Calu3 (cell line): ENCODE measurements at regions not wholly inside any gene's neighbourhood (a gene's known extent, or its start where the extent isn't known, plus 50 kb on each side); places are given as distances from the start of the nearest gene placed in this dataset.

Experiments
- BruUV-seq: library from RNA; stranded (reverse); fragments of 400-500 nt; replicated peaks from 2 replicates; lab custom pipeline; 2021; lab: Mats Ljungman, UMichigan
- CTCF ChIA-PET: fragments of 300-600 bp; sonication (Branson Sonifier 250); formaldehyde crosslinking; loops from one replicate; lab custom pipeline; 2022; ENCODE audit warnings: antibody characterized with exemption; lab: Charles Lee
- DNase-seq: peaks from one replicate; pipeline ENCODE4 v3.0.0; 2022
- H3K27ac Mint-ChIP-seq: one replicate; pipeline ENCODE4 v1.8.0; 2022; ENCODE audit warnings: mixed read lengths; ENCODE audit not compliant: unreplicated experiment
- H3K27me3 Mint-ChIP-seq: one replicate; pipeline ENCODE4 v1.8.0; 2022; ENCODE audit warnings: mixed read lengths; ENCODE audit not compliant: unreplicated experiment
- H3K36me3 Mint-ChIP-seq: one replicate; pipeline ENCODE4 v1.8.0; 2022; ENCODE audit warnings: mild to moderate bottlenecking, moderate library complexity, mixed read lengths; ENCODE audit not compliant: insufficient read depth, unreplicated experiment
- H3K4me1 Mint-ChIP-seq: one replicate; pipeline ENCODE4 v1.8.0; 2022; ENCODE audit warnings: mild to moderate bottlenecking, low read depth, mixed read lengths; ENCODE audit not compliant: unreplicated experiment
- H3K4me3 Mint-ChIP-seq: one replicate; pipeline ENCODE4 v1.8.0; 2022; ENCODE audit warnings: mild to moderate bottlenecking, low read depth, moderate library complexity, mixed read lengths; ENCODE audit not compliant: unreplicated experiment
- H3K9me3 Mint-ChIP-seq: one replicate; pipeline ENCODE4 v1.8.0; 2022; ENCODE audit warnings: low read depth, mixed read lengths; ENCODE audit not compliant: unreplicated experiment
- CTCF ChIP-seq: fragments of 200-600 bp; IDR thresholded peaks from one replicate; pipeline ENCODE4 v1.8.0; 2022; ENCODE audit warnings: antibody characterized with exemption; ENCODE audit not compliant: unreplicated experiment
- intact Hi-C: fragments of 100-400 bp; cut with micrococcal nuclease; formaldehyde crosslinking; loops from one replicate; pipeline ENCODE4 v1.10.0; 2022; ENCODE audit not compliant: unreplicated experiment

GRCh38 chr2:146038014-146038413 is 1518.1 kb upstream of the ZEB2 start:
- Mint-ChIP-seq H3K27ac (no peak overlapping the region), H3K9me3 (no peaks in the 10 kb centered on the region), H3K27me3 (no peaks in the 10 kb centered on the region), H3K4me1 (no peaks in the 10 kb centered on the region), H3K4me3 (no peak overlapping the region), H3K36me3 (no peaks in the 10 kb centered on the region)
- intact Hi-C loops: no loop called here
- no peak for TF ChIP-seq CTCF
- CTCF ChIA-PET: no interaction called here
- no TSS peak for BruUV-seq
- DNase-seq: no peak

- TF ChIP-seq CTCF: no peak
- intact Hi-C loops: no loop called here
- H3K4me1 Mint-ChIP-seq: no peaks in the 10 kb centered on the region
- H3K27me3 Mint-ChIP-seq: no peaks in the 10 kb centered on the region
- CTCF ChIA-PET: no interaction called here
- no peaks in the 10 kb centered on the region for H3K36me3 Mint-ChIP-seq
- no peak overlapping the region for H3K4me3 Mint-ChIP-seq
- BruUV-seq: no TSS peak
- H3K27ac Mint-ChIP-seq: no peak overlapping the region
- no peaks in the 10 kb centered on the region for H3K9me3 Mint-ChIP-seq
- no peak for DNase-seq
Observed at GRCh38 chr2:146037334-146037870, 1517.5 kb upstream of the ZEB2 start.

GRCh38 chr2:146031158-146031557 is 1511.2 kb upstream of the ZEB2 start:
- Mint-ChIP-seq H3K36me3 (no peaks in the 10 kb centered on the region), H3K27me3 (no peaks in the 10 kb centered on the region), H3K4me3 (no peak overlapping the region), H3K9me3 (peaks cover 4% of the 10 kb centered on the region), H3K27ac (no peak overlapping the region), H3K4me1 (no peaks in the 10 kb centered on the region)
- intact Hi-C loops: no loop called here
- no peak for DNase-seq
- BruUV-seq: no TSS peak
- CTCF ChIA-PET: no interaction called here
- no peak for TF ChIP-seq CTCF

DNA sequence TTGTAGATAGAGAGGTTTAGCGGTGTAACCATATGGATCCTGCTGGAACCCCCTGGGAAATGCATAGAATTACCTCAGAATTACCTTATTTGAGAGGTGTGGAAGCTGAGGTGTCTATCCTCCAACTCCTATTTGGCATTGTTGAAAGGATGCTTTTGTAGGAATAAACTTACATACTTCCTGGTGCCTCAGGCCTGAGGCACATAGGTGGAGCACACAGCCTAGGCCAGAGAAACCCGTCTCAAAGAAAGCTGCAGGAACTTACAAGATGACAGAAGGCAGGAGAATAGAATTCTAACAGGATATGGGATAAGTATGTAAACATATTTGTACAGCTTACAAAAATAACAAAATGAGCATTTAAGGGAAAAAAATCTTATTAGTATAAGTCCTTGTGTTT is 1507.2 kb upstream of the ZEB2 start:
- no TSS peak for BruUV-seq
- intact Hi-C loops: no loop called here
- no peaks in the 10 kb centered on the region for H3K27me3 Mint-ChIP-seq
- CTCF ChIA-PET: no interaction called here
- H3K4me1 Mint-ChIP-seq: no peaks in the 10 kb centered on the region
- no peaks in the 10 kb centered on the region for H3K36me3 Mint-ChIP-seq
- no peak overlapping the region for H3K27ac Mint-ChIP-seq
- no peak for TF ChIP-seq CTCF
- H3K4me3 Mint-ChIP-seq: no peak overlapping the region
- H3K9me3 Mint-ChIP-seq: peaks cover 4% of the 10 kb centered on the region
- DNase-seq: no peak
